ENCODE measurements at regions not wholly inside any gene's neighbourhood (a gene's known extent, or its start where the extent isn't known, plus 50 kb on each side); places are given as distances from the start of the nearest gene placed in this dataset.

DNA sequence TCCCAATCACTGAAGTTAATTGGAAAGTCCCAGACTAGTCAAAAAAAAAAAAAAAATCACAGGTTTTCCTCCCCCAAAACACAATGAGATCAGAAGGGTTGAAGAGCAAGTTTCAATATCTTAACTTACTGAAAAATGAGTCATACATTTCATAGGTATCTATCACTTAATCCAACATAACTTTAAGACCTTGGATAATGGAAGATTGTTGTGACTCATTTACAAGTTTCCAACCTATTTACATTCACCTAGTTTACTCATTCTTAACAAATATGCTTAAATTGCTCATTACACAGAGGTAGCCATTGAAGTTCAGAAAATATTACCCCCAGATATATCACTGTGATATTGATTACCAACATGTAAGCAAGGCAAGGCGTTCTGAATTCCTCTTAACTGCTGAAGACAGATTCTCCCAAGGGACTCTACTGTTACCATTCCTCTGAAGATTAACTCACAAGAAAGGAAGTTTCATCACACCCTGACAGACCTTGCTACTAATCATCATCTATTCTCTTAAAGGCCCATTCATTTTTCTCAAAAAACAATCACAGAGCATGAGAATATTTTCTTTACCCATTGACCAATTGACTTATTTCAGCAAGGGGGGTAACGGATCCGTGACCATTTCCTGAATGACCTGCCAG, 563.8 kb downstream of the TLE1 start:
- no peak for DNase-seq

DNA sequence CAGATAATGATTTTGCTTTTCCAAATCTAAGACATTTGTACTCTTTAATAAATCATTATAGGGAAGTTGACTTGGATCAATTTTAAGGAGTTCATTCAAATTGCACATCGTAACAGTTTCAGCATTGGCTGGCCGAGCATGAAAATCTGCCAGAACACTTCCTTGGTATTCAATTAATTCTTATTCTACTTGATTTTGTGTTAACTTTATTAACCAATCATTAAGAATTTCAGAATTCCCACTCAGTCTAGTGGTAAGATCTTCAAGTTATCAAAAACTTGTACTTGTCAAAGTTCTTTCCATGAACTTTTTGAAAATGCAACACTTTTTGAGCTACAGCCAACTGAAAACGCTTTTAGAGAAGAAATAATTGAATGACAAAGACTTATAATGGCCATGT, 565.8 kb downstream of the TLE1 start:
- no peak for DNase-seq

DNA sequence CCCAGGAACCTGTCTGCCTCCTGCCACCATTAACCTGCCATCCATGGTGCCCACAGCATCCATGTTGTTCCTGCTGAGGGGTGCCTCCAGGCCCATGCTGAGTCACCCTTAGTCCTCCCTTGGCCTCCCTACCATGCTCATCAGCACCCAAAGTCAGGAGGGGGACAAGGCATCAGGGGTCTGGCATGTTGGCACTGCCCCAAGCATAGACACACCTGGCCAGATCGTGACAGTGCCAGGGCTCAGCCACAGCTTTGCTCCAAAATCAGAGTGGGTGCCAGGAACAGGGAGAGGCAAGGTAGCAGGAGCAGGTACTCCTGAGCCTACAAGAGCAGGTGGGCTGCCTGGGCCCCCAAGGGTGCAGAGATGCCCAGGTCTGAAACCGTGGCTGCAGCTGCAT, 566.6 kb downstream of the TLE1 start:
- no peak for DNase-seq

DNA sequence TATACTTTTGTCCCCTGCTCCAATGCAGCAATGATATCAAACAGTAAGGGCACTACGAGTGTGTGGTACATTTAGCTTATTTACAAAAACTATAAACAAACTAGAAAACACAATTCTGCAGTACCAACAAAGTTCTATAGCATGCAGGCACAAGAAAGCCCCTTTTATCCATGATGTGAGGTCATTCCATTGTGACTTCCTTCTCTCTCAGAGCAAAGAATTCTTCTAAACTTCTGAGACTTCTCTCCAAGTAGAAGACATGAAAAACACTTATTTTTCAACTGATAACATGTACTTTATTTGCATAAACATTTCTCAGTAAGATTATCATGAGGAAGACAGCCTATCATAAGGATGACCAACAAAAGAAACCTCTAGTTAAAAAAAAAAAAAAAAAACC, 569.8 kb downstream of the TLE1 start:
- DNase-seq = no peak

DNA sequence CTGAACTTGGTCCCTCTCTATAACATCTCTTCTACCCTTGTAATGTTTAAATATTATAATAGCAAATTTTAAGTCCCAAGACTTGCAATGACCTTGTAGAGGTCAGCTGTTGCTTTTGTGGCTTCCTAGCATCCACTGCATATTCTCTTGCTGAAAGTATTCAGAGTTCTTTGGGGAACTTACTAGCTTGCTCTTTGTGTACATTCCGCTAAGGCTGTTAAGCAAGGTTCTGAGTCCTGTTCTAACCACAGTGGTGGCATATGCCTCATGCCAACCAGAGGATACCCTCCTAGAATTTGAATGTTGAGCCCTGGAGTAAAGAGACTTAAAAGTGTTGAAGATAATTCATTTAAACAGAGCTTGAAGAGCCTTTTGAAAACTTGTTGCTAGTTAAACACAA, 570.9 kb downstream of the TLE1 start:
- no peak for DNase-seq

DNA sequence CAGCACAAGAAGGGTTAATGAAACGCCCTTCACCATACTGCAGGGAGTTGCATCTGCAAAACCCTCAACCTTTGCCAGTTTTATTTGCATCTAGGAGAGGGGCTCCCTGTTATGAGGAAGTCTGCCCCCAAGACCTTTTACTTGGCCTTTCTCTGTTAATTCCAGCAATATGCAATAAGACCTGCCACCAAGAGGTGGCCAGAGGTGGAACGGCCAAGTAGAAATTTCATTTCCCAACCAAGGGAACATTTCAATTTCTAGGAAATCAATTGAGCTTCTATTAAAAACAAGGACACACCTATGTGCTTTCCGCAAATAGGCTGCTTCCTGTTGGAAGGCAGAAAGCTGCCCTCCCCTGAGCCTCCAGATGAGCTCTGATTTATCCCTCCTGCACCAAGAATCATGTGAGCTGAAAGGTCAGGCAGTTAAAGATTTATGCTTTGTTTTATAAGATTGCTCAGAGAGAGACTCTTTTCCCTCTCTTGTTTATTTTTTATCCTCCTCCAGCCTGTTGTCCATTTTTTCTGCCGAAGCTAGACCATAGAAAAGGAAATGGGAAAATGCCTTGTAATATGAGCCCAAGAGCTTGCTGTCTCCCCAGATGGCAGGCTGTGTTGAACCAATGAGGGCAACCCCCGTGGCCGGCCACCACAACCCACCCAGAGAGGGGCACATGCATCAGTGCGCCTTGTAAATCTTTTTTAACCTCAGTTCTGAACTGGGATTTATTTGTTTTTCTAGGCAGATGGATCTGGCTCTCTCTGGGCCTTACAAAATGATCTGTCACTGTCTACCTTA, 572.8 kb downstream of the TLE1 start:
- DNase-seq = no peak

DNA sequence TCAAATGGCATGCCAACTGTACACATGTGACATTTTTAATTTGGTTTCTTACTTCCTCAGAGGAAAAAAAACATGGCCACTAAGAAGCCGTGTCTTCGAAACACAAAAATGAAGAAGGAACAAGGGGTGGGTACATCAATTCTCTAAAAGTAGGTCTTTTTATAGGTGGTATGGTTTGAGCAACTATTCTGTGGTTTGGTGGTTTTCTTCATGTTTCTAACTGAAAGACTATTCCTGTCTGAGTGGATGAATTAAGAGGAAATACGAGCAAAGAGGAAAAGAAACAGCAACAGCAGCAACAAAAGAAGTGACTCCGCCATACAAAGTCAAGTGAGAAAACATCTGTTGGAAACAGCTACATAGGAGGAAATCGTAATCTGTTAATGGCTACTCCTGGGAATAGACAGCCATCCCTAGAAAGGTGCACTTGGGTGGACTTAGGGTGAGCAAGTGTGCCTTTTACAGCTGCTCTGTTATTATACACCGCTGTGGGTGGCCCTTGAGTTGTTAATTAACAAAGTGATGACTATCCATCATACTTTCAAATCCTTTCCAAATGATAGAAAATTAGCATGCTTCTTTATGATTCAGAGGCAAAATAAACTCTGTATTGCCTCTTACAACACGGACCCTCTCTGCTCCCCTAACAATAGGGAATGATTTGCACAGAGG, 575.8 kb downstream of the TLE1 start:
- DNase-seq = peak in 1 of 56 donors; percentile 4

DNA sequence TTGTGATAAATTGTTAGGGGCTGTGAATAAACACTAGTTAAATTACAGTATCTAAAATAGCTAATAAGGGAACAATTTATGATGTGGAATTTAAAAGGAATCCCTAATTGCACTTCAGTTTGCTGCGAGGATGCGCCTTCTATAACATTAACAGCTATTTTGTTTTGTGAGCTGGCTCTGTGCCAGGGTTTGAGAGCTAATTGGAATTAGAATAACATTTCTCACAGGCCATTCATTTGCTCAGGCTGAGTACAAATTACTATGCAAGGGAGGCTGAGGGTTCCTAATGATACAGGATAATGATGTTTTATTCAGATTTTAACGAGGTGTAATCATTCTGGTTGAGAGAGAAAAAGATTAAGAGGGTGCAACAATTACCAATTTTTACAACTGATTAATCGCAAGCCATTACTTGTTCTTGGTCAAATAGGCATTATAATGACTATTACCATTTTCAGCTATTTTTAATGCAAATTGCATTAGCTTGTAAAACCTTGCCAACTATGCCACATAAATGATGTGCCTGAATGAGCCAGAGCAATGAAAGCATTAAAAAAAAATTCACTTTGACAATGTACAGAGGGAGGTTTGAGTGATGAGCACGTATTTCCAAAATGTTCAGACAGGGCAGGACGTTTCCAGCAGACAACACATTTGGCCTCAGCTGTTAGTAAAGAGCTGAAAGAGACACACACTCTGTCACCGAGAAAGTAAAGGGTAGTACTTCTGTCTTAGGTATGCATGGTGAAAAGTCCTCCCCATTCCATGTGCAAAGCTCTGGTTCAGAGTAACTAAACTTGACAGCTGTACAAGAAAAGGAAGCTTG, 576.5 kb downstream of the TLE1 start:
- peak in 18 of 56 donors; percentile 1 to 70 (median 10) for DNase-seq

DNA sequence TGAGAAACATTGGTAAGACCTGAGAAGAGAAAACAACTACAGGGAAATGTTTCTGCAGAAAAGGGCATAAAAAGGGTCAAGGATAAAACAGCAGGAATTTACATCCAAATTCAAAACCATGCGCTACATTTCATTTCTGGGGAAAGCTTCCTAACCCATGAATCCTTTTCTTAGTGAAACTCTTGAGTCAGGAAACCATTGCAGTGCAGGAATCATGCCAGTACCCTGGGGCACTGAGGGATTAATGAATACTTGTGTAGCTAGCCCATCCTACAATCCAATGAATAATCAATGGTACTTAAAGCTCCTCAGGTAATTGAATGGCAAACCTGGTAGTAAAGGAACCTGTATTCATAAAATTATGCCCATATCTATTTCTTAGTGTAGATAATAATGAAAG, 580.5 kb downstream of the TLE1 start:
- no peak for DNase-seq

DNA sequence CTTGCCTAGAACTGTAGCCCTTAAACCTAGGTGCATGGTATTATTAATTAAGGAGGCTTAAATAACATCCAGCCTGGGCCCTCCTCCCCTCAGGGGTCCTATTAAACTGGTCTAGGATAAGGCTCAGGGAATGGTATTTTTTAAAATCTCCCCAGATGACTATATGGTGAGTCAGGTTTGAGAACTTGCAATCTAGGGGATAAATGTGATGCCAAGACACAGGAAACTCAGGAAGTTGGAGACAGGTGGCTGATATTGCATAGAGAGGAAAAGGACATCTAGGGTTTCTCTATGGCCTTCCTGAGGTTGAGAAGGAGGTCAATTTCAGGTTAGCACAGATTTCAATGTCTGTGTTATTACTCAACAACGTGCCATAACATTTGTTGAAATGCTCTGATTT, 581.0 kb downstream of the TLE1 start:
- DNase-seq = no peak

DNA sequence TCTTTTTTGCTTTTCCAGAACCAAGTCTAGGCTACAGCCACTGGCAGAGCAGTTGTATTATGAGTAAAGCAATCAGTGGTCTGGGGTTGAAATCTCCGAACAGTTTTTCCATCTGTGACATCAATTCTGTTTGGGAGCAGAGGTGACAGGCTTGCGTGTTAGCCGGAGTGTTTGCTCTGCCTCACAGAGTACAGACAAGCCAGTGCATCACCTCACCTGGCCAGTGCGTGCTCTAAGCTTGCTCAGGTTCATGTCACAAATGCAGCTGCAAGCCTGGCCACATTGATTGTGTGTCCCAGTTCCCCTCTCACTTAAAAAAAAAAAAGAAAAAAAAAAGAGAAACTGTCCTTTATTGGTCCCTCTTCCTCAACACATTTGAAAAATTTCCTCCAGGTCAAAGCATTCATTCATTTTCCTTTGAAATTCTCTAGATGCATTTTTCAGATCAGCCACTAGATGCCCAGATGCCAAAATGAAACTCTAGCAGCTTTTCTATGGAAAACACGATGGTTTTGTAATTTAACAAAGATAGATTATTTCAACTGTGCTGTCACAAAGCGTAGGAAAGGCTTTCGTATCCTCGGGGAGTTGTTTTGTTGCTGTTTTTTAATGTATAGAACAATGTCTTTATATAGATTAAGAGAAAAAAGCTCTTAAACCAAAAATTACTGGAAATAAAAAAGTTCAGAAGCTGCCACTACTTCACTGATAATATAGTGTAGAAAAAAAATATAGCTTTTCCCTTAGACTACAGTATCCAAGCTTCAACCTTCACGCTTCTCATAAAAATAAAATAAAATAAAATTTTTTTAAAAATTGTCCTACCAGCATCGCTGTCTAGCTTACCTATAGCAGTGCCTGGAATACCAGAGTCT, 585.5 kb downstream of the TLE1 start:
- DNase-seq = no peak

DNA sequence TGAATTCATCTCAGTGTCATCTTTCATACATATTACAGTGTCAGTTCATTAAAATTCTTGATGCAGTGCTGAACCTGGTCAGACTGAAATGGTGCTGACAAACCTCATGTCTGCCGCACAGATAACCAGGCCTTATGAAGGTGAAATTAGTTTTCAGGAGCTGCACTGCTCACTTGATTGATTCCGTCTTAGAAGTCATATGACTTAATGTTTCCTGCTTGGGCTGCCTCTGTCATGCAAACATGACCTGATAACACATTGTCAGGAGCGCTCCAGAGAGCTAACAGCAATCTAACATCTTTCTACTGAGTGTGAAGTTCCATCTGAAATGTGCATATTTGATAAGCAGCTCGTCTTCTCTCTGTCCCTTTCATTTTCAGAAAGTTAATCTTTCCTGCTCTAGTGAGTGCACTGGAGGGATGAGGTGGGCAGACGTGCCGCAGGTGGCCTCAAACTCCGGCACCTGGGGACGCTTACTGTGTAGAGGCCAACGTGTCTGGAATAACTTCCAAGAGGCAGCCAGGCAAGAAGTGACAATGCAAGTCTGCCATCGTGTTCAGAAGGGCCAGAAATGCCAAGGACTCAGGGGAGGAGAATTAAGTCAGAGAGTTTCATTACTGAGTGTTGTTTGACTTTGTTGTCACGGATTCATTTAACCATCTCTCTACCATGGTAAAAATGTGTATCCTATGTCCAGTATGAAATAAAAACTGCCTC, 592.1 kb downstream of the TLE1 start:
- DNase-seq = no peak

DNA sequence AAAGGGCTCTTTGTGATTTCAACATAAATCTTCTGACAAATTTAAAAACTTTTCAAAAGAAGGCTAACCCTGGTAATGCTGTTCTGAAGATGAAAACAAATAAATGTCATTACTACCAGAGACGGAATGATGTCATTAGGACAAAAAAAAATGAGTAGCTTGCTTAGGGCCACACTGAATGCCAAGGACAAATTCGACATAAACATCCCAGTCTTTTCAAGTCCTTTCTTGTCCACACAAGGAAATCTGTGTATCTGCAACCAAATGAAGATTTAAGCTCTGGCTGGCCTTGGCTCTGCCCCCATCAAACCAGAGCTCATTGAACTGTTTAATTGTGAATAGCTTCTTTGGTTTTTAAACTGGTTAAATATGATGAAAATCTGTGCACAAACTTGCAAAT, 592.7 kb downstream of the TLE1 start:
- no peak for DNase-seq

DNA sequence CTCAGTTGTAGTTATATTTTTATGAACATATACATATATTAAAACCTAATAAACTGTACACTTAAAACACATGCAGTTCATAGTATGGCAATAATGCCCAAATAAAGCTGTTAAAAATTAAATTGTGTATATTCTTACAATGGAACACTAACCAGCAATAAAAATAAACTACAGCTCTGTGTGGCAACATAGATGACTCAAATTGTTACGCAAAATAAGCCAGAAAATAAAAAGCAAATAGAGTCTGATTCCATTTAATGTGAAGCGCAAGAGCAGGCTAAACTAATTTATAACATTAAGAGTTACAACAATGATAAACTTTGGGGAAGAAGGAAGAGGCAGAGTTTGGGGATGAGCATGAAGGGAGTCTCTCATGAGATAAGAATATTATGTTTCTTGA, 597.3 kb downstream of the TLE1 start:
- no peak for DNase-seq

DNA sequence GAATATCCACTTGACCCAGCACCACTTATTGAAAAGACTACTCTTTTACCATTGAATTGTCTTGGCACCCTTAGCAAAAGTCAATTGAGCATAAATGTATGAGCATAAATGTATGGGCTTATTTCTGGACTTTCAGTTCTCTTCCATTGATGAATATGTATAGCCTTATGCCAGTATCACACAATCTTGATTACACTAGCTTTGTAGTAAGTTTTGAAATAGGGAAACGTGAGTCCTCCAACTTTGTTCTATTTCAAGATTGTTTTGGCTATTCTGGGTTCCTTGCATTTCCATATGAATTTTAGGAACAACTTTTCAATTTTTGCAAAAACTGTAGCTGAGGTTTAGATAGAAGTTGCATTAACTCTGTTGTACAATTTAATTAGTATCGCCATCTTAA, 601.0 kb downstream of the TLE1 start:
- no peak for DNase-seq

DNA sequence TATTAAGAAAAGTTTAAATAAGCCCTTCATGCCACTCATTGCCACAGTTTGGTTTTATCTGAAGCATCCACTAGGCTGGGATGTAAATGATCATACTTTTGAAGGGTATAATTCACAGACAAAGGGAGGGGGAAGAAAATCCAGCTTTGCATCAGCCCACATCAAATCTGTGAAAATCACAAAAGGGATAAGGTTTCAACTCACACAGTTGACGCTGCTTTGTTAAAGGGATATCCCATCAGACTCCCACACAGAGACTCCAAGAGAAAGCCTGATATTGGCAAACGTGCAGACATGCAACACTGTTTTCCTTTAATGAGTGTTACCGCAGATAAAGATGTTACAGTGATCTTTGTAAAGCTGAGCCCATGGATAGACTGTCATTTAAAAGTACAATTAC, 602.9 kb downstream of the TLE1 start:
- DNase-seq = no peak

DNA sequence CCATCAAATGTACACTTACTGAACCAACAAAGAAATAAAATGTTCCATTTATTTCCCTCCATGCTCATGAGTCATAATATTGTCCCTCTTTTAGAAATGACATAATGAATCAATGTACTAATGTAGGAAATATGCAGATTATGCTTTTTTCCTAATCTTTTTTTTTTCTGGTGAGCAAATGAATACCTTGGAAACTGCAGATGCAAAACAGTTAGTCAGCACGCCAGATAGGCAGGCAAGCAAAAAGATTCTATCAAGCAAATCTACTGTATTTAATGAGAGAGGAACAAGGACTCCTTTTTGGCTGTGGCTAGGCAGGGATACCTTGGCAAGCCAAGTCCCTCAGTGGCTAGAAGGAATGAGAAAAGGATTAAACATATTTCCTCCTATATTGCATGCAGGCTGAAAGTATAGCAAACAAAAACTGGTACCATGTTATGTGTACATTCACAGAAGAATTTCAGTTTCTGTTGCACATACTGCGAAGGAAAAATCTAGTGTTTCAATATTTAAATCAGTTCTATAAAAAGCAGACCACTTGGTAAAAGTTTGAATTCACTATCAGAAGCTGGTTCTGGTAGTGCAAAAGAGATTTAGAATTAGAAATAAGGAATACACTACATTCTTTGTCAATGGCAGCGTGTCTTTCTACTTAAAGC, 605.4 kb downstream of the TLE1 start:
- no peak for DNase-seq

DNA sequence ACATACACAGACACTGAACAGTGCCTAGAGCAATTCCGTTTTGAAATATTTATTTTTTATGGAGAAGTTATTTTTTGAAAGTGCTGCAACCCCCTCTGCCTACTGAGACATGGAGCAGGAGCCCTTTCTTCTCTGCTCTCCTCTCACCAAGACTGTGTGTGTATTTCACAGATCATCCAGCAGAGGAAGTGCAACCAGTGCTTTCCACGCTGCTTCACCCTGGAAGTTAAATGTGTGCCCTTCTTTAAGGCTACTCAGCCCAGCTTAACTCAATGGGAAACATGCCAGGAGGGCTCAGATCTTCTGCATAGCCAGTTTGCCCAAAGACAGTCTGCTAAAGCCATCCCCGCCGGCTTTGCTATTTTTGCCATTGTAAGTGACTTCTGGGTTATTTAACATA, 606.3 kb downstream of the TLE1 start:
- no peak for DNase-seq

DNA sequence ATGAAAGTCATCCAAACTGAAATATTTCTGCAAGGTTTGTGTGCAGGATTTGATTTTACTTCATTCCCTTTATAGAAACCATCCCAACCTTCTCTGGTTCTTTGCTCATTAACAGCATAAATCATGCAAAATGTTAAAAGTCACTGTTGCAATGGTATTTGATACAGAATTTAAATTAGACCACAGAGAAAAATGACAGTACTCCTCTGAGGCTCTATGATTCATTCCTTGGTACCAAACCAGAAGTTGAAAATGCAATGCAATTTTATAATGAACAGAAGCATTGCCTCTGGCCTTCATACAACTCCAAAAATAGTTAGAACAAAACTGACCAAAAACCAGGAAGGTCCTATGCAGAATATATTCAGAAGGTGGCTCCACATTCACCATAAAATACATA, 607.1 kb downstream of the TLE1 start:
- DNase-seq = no peak

DNA sequence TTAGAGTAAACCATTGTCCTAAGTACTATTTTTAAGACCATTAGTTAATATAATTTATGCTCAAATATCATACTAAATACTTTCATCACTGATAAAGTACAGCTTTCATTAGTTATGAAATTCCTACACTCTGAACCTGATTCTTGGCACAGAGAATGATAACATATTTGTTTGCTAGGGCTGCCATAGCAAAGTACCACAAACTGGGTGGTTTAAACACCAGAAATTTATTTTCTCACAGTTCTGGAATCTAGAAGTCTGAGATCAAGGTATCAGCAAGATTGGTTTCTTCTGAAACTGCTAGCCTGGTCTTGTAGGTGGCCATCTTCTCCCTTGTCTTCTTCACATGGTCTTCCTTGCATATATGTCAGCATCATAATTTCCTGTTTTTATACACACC, 608.4 kb downstream of the TLE1 start:
- DNase-seq = no peak

Measured in amygdala (tissue), 56 donors.